ENCODE measurements at regions not wholly inside any gene's neighbourhood (a gene's known extent, or its start where the extent isn't known, plus 50 kb on each side); places are given as distances from the start of the nearest gene placed in this dataset.

GRCh38 chr9:29062446-29062845 is 1489.2 kb upstream of the C9orf72 start:
- H3K79me2 ChIP-seq (ENCODE audit: control insufficient read depth, insufficient read depth, low read length): no peaks in the 10 kb centered on the region
- no peaks in the 10 kb centered on the region for H3K36me3 ChIP-seq (ENCODE audit: control insufficient read depth in 2 of 2, extremely low read depth in 1 of 2, insufficient read depth in 2 of 2, low read length in 2 of 2)
- dilution Hi-C loops (cut with MboI; ENCODE audit: extremely low pct_ligation_motif_present, low sequenced_read_pairs) (no loop called here), intact Hi-C loops (cut with micrococcal nuclease) (no loop called here)
- ChIA-PET POLR2A (no interaction called here), CTCF (no interaction called here)
- no peak overlapping the region for H3K4me2 ChIP-seq (ENCODE audit: insufficient read depth, low read length)
- FAIRE-seq (no peak), DNase-seq (ENCODE audit: low read depth, low spot score) (no peak)
- no TSS peak for BruUV-seq (replicated peaks)
- no peaks in the 10 kb centered on the region for H3K27me3 ChIP-seq (ENCODE audit: control insufficient read depth in 2 of 2, insufficient read depth in 2 of 2, low read length in 2 of 2)
- no peak overlapping the region for H2AFZ ChIP-seq (ENCODE audit: low read depth, low read length)
- H3K9me3 ChIP-seq (replicated peaks; ENCODE audit: control insufficient read depth, insufficient read depth, low read length): peaks cover under 1% of the 10 kb centered on the region
- no peaks in the 10 kb centered on the region for H4K20me1 ChIP-seq (replicated peaks; ENCODE audit: control insufficient read depth, extremely low read depth, insufficient read depth, low read length)
- H3K4me3 ChIP-seq (replicated peaks in 1 of 3; ENCODE audit: insufficient read depth in 1 of 3, low read depth in 1 of 3, low read length in 3 of 3): no peak overlapping the region
- no peaks in the 10 kb centered on the region for H3K4me1 ChIP-seq (ENCODE audit: control insufficient read depth, extremely low read depth, insufficient read depth, low read length)
- H3K27ac ChIP-seq (ENCODE audit: insufficient read depth, low read depth, low read length): no peak overlapping the region
- H3K9ac ChIP-seq (replicated peaks; ENCODE audit: extremely low read depth, insufficient read depth, low read length): no peak overlapping the region
- TF ChIP-seq FOS (IDR thresholded peaks at IDR 0.05; ENCODE audit: borderline replicate concordance, insufficient read depth, low read length): no peak
- no peak for TF ChIP-seq GATA2 (IDR thresholded peaks at IDR 0.05; ENCODE audit: insufficient read depth, insufficient read length, low read depth, low read length)
- no peak for TF ChIP-seq POLR2AphosphoS5 (IDR thresholded peaks at IDR 0.05; ENCODE audit: insufficient read depth, low read depth, low read length)
- no peak for TF ChIP-seq MAX (IDR thresholded peaks at IDR 0.05; ENCODE audit: insufficient read depth, insufficient read length)
- TF ChIP-seq CTCF (IDR thresholded peaks at IDR 0.05; ENCODE audit: extremely low read depth in 1 of 2, insufficient read depth in 1 of 2, low read depth in 1 of 2, low read length in 2 of 2): no peak
- no peak for TF ChIP-seq JUN (IDR thresholded peaks at IDR 0.05; ENCODE audit: borderline replicate concordance, insufficient read depth, insufficient read length, low read depth)
- no peak for TF ChIP-seq EZH2 (IDR thresholded peaks at IDR 0.05; ENCODE audit: borderline replicate concordance, low read depth, low read length, severe bottlenecking)
- no peak for TF ChIP-seq POLR2A (IDR thresholded peaks at IDR 0.05; ENCODE audit: low read depth, low read length)
- no peak for TF ChIP-seq MYC (IDR thresholded peaks at IDR 0.05; ENCODE audit: low read depth, low read length)
- H3K9me1 ChIP-seq (replicated peaks; ENCODE audit: control insufficient read depth, extremely low read depth, insufficient read depth, low read length): no peaks in the 10 kb centered on the region
